Erythroblast (primary cell): ENCODE measurements at regions not wholly inside any gene's neighbourhood (a gene's known extent, or its start where the extent isn't known, plus 50 kb on each side); places are given as distances from the start of the nearest gene placed in this dataset.
"Not testable (repeated sequence)": the region's sequence is repeated elsewhere in the genome, so short reads cannot be mapped to it uniquely, and the experiment has no call there.

Source experiments
- DNase-seq, 2 experiments: peaks; one replicate each; lab custom pipeline; 2025; lab: John Stamatoyannopoulos, UW
- GATA1 ChIP-seq: IDR thresholded peaks from 2 replicates; pipeline ENCODE4 v1.6.1; 2011; ENCODE audit warnings: low read depth, mild to moderate bottlenecking, control low read depth, low read length, moderate library complexity
- POLR2A ChIP-seq: IDR thresholded peaks from 2 replicates; pipeline ENCODE4 v1.6.1; 2011; ENCODE audit warnings: mild to moderate bottlenecking, low read length

GRCh38 chr10:16242446-16242845 lies 194.4 kb upstream of the PTER start:
- no peak for DNase-seq
- TF ChIP-seq POLR2A = no peak
- TF ChIP-seq GATA1 = no peak

DNA sequence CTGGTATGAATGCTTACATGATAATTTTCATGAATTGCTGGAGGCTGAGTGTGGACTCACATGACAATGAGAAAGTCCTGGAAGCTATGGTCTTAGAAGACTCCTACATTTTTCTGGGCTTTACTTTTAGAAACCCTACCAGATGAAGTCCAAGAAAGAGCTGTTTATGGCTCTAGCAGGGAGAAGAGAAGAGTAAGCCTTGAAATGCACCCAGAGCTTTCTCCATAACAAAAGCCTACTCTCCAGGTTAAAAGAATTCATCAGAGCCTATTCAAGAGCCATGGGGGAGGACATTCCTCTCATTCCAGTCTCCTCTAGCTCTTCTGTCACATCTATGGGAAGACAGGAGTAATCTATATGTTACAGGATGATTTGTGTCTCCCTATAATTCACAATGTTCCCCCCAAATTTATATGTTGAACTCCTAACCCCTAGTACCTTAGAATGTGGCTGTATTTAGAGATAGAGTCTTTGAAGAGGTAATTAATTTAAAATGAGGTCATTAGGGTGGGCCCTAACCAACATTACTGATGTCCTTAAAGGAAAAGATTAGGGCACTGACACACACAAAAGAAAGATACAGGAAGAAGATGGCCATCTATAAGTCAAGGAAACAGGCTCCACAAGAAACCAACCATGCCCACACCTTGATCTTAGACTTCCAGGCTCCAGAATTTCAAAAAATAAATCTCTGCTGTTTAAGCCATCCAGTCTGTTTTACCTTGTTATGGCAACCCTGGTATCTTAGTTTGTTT lies 193.8 kb upstream of the PTER start:
- no peak for DNase-seq
- TF ChIP-seq GATA1 = no peak
- no peak for TF ChIP-seq POLR2A

DNA sequence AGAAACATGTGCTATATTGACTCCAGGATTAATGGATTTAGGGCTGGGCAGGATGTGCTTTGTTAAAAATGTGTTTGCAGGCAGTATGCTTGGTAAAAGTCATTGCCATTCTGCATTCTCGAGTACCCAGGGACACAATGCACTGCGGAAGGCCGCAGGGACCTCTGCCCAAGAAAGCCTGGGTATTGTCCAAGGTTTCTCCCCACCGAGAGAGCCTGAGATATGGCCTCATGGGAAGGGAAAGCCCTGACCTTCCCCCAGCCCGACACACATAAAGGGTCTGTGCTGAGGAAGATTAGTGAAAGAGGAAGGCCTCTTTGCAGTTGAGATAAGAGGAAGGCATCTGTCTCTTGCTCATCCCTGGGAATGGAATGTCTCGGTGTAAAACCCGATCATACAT lies 186.7 kb upstream of the PTER start:
- DNase-seq = not testable (repeated sequence)

DNA sequence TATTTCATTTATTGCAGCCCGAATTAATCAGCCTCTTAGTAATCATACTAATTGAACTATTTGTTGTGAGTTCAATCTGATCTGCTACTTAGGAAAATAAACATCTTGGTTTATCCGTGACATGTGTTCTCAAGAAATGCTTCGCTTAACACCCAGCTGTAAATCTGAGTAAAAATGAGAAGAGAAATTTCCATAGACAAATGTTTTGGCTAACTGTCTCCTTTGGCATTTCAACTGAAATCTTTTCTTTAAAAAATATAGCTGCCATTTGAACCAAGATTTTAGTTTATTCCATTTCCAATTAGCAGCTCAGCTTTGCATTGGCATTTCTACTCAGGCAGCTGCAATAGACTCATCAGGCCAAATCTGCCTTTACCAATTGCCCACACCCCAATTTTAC lies 180.5 kb upstream of the PTER start:
- DNase-seq = no peak
- TF ChIP-seq GATA1 (no peak), POLR2A (no peak)

DNA sequence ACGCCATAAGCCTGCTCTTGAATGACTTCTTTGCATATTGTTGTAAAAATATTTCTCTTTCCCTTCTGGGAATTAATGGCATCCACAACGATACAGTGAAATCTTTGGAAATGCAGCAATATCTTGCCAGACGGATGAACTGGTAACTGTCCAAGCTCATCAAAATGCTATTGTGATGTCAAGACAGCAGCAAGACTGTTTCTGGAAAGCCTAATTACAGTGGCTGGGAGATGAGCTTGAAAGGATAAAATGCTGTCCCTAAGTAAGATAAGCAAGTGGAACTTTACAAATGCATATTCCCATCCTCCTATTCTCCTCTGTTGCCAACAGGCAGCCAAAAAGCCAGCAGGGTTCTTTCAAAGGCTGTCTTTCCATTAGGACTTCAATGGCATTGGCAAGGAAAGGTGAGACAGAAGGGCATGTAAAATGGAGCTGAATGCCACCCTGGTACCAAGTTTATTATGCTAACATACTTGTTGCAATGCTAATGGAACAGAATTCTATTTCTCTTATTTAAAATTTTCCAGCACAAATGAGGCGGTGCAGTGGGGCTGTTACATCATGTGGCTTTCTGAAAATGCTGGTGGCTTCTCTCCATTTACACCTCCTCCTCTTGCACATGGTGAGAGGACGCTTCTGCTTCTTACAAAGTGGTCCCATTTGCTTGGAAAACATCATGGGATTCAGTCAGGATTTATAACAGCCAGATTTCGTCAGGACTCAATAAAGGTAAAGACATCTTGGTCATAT lies 178.3 kb upstream of the PTER start:
- TF ChIP-seq GATA1 = no peak
- no peak for TF ChIP-seq POLR2A

DNA sequence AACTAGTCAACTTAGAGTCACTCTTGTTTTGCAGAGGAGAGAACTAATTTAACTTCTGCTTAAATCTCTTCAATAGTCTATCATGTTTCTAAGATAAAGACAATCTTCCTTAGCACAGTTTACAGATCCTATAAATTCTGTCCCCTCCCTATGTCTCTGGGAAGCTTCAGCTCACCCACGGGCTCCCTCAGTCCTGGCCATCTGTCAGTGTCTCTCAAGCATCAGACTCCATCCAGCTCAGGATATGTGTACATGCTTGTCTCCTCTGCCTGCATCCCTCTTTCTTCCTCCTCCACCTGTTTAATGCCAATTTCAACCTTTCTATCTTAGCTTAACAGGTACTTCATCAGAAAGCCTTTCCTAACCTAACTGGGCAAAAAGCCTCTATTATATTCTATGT lies 177.1 kb upstream of the PTER start:
- TF ChIP-seq POLR2A (no peak), GATA1 (no peak)
- no peak for DNase-seq

More for the DNA sequence above, 178.3 kb upstream of the PTER start:
- DNase-seq = no peak

DNA sequence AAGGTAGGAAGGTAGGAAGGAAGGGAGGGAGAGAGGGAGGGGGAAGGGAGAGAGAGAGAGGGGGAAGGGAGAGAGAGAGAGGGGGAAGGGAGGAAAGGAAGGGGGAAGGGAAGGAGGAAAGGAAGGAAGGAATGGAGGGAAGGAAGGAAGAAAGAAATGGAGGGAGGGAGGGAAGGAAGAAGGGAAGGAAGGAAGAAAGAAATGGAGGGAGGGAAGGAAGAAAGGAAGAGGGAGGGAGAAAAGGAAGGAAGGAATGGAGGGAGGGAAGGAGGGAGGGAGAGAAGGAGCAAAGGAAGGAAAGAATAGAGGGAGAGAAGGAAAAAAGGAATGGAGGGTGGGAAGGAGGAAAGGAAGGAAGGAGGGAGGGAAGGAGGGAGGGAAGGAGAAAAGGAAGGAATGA lies 176.4 kb upstream of the PTER start:
- no peak for DNase-seq
- TF ChIP-seq GATA1 (no peak), POLR2A (no peak)

DNA sequence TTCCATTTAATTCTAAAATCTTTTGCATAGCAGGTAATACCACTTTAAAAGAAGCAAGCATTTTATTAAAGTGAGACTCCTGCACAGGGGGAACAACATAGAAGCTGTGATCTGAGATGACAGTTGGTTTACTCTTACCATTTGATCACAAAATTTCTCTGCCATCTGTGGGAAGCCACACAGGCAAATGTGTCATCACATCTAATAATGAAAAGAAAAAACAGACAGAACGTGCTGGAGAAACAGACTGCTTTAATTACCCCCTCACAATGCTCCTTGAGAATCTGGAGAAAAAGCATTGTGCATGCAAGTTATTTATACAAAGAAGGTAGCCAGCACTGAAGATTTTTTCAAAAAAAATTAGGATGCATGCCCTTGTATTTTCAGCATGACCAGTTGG lies 165.2 kb upstream of the PTER start:
- TF ChIP-seq POLR2A = no peak
- no peak for TF ChIP-seq GATA1
- DNase-seq = no peak

DNA sequence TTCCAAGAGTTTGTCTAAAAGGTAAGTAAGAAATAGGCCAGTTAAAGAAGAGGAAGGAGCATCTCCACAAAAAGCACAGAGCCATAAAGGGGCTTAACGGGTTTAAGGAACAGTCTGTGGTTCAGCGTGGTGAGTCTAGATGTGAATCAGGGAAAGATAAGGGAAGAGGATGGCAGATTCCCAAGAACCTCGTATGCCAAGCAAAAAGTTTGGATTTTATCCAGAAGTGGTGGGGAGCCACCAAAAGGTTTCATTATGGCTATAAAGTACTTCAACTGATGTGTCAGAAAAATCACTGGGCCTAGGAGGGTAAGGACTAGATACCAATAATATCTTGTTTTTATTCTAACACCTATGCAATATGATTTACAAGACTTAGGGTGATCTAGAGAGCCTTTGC lies 161.9 kb upstream of the PTER start:
- DNase-seq = no peak

GRCh38 chr10:16280595-16280994 lies 156.2 kb upstream of the PTER start:
- no peak for TF ChIP-seq GATA1
- TF ChIP-seq POLR2A = no peak
- DNase-seq = no peak

More for the DNA sequence above, 161.9 kb upstream of the PTER start:
- TF ChIP-seq GATA1 = no peak

DNA sequence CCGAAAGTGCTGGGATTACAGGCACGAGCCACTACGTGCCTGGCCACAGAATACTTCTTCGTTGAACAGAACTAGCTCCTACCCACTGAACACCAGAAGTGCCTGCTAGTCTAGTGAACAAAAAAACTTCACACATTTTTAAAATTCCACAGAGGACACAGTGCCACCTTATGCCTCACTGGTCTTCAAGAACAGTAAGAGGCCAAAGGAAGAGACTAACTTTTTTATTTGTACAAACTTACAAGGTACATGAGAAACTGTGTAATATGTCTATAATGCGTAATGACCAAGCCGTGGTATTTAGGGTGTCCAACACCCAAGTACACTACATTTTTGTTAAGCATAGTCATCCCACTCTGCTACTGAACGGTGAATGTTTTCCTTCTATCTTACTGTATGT lies 144.4 kb upstream of the PTER start:
- TF ChIP-seq POLR2A = no peak
- no peak for TF ChIP-seq GATA1
- DNase-seq = no peak

DNA sequence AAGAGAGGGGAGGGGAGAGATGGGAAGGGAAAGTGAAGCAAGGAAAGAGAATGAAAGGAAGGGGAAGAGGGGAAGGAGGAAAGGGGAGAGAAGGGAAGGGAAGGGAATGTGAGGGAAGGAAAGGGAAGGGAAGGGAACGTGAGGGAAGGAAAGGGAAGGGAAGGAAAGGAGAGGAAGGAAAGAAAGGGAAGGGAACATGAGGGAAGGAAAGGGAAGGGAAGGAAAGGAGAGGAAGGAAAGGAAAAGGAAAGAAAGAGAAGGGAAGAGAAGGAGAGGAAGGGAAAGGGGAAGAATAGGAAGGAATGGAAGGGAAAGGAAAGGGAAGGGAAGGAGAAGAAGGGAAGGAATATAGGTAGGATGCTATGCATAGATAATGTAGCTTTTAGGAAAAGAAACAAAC lies 139.7 kb upstream of the PTER start:
- no peak for TF ChIP-seq GATA1
- no peak for DNase-seq

- DNase-seq = no peak
- TF ChIP-seq POLR2A (no peak), GATA1 (no peak)
Observed at GRCh38 chr10:16297642-16298041, 139.2 kb upstream of the PTER start.

- no peak for DNase-seq
- TF ChIP-seq GATA1 (no peak), POLR2A (no peak)
Observed at GRCh38 chr10:16304311-16304710, 132.5 kb upstream of the PTER start.

GRCh38 chr10:16310440-16310839 lies 126.4 kb upstream of the PTER start:
- TF ChIP-seq POLR2A (no peak), GATA1 (no peak)
- no peak for DNase-seq
